GM23248 (cell line): ENCODE measurements at regions not wholly inside any gene's neighbourhood (a gene's known extent, or its start where the extent isn't known, plus 50 kb on each side); places are given as distances from the start of the nearest gene placed in this dataset.

Experiments used
- EZH2 ChIP-seq: fragments of 200-600 bp; sonication (generic); IDR thresholded peaks from 2 replicates; pipeline ENCODE4 v1.6.1; 2018; ENCODE audit warnings: antibody characterized with exemption, mild to moderate bottlenecking; ENCODE audit not compliant: insufficient read depth, poor library complexity, severe bottlenecking
- EZH2phosphoT487 ChIP-seq: fragments of 200-600 bp; sonication (generic); IDR thresholded peaks from 2 replicates; pipeline ENCODE4 v1.6.1; 2018; ENCODE audit warnings: antibody characterized with exemption, moderate library complexity, mild to moderate bottlenecking, low read depth; ENCODE audit not compliant: insufficient read depth

GRCh38 chr1:185549906-185550305 lies 184.3 kb upstream of the HMCN1 start:
- TF ChIP-seq EZH2 (no peak), EZH2phosphoT487 (no peak)
